ENCODE measurements at regions not wholly inside any gene's neighbourhood (a gene's known extent, or its start where the extent isn't known, plus 50 kb on each side); places are given as distances from the start of the nearest gene placed in this dataset.

- DNase-seq, result no peak
- ATAC-seq, result no peak
Observed at GRCh38 chr5:133773247-133774202, 161.2 kb upstream of the FSTL4 start.

DNA sequence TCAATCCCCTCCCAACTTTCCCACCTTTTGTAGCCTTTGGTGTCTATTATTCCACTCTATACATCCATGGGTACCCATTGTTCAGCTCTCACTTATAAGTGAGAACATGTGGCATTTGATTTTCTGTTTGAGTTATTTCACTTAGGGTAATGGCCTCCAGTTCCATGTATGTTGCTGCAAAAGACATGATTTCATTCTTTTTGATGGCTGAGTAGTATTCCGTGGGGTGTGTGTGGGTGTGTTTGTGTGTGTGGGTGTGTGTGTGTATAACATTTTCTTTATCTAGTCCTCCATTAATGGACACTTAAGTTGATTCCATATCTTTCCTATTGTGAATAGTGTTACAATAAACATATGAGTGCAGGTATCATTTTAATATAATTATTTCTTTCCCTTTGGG is 157.5 kb upstream of the FSTL4 start:
- no peak for DNase-seq
- ATAC-seq, result no peak

GRCh38 chr5:133763744-133764143 is 151.4 kb upstream of the FSTL4 start:
- ATAC-seq (no peak), DNase-seq (no peak)

DNA sequence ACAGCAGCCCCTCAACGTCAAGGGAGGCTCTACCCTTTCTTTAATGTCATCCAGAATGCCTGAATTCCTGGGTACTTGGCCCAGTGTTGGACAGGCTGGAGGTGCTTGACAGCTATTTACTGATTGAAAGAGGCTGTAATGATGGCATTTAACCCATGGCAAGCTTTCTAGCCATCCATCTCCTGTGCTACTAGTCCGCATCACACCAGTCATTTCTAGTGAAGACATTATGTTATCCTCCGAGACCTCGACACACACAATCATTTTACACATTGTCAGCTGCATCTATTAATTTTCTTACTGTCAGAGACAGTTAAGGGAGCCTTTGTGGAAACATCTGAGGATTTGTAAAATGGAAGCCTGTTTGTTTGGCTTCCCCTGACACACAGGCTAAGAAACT is 149.3 kb upstream of the FSTL4 start:
- DNase-seq (no peak), ATAC-seq (no peak)

- ATAC-seq (no peak), DNase-seq (no peak)
Observed at GRCh38 chr5:133760532-133760931, 148.2 kb upstream of the FSTL4 start.

DNA sequence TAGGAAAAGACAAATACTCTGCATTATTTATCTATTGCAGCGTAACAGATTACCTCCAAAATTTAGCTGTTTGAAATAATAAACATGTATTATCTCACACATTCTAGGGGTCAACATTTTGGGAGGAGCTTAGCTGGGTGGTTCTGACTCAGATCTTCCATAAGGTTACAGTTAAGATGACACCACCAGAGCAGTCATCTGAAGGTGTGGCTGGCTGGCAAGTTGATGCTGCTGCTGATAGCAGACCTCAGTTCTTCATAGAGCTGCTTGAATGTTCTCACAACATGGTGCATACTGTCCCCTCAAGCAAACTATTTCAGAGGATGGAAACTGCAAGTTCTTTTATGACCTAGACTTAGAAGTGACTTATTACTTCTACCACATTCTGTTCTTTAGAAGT is 146.3 kb upstream of the FSTL4 start:
- peak; percentile 77 for ATAC-seq
- DNase-seq, result no peak

GRCh38 chr5:133757396-133757945 is 145.1 kb upstream of the FSTL4 start:
- ATAC-seq (no peak), DNase-seq (no peak)

GRCh38 chr5:133756756-133757155 is 144.4 kb upstream of the FSTL4 start:
- ATAC-seq, result no peak
- DNase-seq, result no peak

GRCh38 chr5:133756036-133756435 is 143.7 kb upstream of the FSTL4 start:
- no peak for ATAC-seq
- no peak for DNase-seq

GRCh38 chr5:133754575-133755169 is 142.3 kb upstream of the FSTL4 start:
- ATAC-seq (no peak), DNase-seq (peak; percentile 43)

DNA sequence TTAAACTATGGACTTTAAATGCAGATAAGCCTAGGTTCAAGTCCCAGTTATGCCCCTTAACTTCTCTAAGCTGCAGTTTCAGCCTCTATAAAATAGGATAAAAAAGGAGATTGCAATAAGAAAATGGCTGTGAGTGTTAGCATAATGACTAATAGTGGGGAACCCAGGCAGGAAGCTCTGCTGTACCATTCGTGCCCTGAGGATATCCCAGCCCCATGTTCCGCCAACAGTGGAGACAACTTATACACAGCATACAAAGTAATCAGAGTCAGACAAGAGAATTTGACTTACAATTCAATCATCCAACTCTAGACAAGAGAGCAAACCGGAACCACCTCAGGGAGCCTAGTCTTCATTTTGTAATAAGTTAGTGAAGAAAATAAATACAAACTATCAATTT is 141.5 kb upstream of the FSTL4 start:
- ATAC-seq, result no peak

DNA sequence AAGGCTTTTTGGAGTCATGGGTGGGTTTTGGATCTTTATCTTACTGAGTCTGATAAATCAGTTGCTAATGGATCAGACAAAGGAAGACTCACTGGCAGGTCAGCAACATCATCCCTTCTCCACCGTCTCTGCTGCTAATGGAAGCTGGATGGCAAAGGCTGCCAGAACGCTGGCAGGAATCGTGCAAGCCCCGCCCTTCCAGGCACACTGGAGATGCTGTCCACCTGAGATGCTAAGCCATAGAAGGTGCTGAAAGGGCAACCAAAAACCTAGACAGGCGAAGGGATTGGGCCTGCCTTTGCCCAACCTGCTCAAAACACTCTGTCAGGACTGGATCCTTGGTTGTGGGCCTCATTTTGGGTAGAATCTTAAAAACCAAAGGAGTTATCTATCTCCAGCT is 139.5 kb upstream of the FSTL4 start:
- no peak for ATAC-seq

More for the DNA sequence above, 141.5 kb upstream of the FSTL4 start:
- no peak for DNase-seq

DNA sequence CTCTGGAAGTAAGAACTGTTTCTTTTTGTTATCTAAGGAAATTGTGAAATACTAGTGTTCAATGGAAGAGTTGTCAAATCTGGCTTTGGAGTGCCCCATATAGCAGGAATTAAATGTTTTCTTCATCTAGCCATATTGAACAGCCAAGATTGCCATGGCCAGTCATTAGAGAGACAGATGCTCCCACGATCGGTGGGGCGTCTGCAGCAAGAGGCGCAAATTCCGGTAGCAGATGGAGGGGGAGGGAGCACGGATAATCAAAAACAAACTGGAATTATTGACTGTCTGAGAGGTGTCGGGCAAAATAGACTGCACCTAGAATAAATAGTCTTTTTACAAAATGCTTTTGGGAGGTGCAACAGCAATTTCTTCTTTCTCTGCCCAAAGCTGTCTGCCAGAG is 139.1 kb upstream of the FSTL4 start:
- ATAC-seq (no peak), DNase-seq (no peak)

More for the DNA sequence above, 139.5 kb upstream of the FSTL4 start:
- no peak for DNase-seq

DNA sequence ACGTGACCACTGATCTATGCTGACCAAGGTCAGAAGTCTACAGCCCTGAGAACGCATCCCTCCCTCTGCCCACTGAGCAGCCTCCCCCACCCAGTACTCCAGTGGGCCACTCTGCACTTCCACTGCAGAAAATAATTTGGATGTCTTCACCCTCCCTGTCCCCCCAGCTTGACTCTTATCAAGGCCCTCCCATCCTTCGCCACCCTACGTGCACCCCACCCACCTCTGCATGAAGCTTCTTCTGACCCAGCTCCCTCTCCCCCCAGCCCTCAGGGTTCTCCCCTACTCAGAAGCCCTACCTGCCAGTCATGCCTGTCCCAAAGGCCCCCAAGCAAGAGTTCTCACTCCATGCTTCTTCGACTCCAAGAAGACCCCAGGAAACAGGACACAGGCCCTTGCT is 138.5 kb upstream of the FSTL4 start:
- ATAC-seq (no peak), DNase-seq (no peak)

- ATAC-seq (no peak), DNase-seq (no peak)
Observed at GRCh38 chr5:133750356-133750755, 138.0 kb upstream of the FSTL4 start.

DNA sequence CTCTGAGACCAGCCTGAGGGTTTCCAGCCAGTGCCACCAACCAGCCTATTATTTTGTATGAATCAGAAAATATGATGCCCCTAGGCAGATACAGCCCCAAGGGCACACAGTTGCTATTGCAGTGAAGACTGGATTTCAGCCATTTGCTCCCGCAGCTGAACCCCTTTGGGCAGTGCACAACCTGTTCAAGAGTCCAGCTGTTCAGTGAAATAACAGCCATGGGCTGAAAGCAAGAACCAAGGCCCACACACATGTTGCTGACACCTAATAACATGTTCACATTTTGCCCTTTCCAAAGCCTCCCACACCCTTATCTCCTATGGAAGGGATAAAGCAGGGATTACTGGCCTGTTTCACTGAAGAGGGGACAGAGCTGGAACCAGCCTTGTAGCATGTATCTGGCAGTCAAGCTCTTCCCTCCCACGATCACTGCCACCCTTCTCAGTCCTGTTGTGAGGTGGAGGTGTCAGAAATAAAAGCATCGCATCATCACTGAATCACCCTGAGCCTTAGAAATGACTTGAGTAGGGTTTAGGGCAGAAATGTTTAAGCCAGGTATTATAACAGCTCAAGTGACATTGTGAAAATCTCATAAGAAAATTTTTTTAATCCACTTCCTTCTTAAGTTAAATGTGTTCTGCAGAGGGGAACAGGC is 137.1 kb upstream of the FSTL4 start:
- DNase-seq, result no peak
- no peak for ATAC-seq

DNA sequence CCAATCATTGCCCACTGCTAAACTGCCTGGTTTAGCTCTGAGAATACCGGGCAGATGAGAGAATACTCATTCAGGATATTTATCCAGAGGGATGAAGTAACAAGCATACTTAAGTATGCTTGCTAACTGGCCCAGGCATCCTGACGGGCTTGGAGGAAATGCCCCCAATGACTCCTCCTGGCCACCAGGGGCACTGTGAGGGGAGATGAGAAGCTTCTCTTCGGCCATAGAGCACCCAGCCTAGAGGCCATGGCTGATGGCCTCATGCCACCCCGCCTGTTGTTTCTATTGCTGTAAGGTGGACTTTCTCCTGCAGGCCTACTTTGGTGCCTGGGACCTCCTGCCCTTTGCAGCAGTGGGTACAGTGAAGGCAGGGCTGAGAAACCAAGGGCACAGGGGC is 134.5 kb upstream of the FSTL4 start:
- DNase-seq, result peak; percentile 53
- no peak for ATAC-seq

DNA sequence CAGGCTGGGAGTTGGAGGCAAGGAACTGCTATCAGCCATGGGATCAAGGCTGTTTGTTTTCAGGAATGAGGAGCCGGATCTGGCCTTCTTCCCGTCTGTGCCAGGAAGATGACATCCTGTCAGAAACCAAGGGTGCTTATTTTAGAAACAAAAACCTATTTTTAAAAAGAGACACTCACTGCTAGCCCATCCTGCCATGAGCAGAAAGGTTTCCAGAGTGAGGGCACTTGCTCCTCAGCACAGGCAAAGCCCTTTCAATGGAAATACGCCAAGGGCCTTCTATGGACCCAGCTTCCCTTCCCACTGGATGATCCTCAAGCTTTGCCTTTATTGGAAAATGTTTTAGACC is 132.6 kb upstream of the FSTL4 start:
- DNase-seq (no peak), ATAC-seq (no peak)

- DNase-seq (no peak), ATAC-seq (peak; percentile 47)
Observed at GRCh38 chr5:133744051-133744959, 132.0 kb upstream of the FSTL4 start.

DNA sequence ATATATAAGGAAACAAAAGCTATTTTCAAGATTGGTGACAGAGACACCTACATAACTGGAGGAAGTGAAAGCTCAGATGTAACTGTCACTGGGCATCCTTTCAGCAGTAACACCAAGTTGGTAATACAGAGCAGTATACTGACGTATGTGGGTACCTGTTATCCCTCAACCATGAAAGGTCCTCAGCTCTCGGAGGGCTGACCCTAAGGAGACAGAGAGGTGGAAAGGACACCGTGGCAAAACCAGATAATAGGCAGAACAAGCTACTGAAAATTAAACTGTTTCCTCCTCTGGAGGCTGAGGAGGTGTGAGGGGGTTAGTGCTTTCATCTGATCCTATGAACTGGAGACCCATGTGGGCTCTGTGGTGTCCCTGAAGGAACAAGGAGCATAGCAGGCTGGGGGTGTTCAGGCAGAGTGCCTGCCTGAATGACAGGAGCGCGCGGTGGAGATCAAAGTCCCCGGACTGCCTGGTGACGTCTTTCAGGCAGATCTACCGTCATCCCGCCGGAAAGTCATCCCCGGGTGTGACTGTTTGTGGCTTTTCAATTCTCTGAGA is 130.2 kb upstream of the FSTL4 start:
- ATAC-seq (no peak), DNase-seq (no peak)

DNA sequence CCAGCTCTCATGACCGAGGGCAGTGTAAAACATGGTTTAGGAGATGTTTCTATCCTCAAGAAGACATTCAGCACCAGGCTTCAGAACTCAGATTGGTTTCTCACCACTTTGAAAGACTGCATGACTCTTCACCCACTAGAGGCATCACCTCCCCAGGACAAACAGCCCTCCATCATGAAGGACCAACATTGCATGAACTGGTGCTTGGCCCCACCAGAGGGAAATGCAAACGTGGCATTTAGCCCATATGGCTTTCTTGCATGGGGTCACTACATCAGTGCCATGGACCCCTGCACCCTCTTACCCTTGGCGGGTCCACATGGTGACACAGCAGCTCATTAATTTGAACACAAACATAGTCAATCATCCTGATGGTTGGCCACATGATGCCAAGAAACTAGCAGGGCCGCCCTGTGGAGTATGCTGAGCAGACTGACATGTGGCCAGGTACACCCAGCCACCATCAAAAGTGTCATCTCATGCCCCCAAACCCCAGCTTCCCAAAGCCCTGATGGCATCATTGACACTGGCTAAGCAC is 129.5 kb upstream of the FSTL4 start:
- DNase-seq, result no peak
- no peak for ATAC-seq
